Brain microvascular endothelial cell (primary cell): ENCODE measurements at regions not wholly inside any gene's neighbourhood (a gene's known extent, or its start where the extent isn't known, plus 50 kb on each side); places are given as distances from the start of the nearest gene placed in this dataset.

Source experiments
- DNase-seq: peaks from one replicate; pipeline ENCODE4 v3.0.0-alpha.2; 2020
- H3K27ac ChIP-seq: fragments of 250-450 bp; sonication (Bioruptor Pico); 2 replicates; pipeline ENCODE4 v1.5.1; 2020; ENCODE audit warnings: mild to moderate bottlenecking, moderate library complexity
- H3K27me3 ChIP-seq: fragments of 250-450 bp; sonication (Bioruptor Pico); replicated peaks from 2 replicates; pipeline ENCODE4 v1.5.1; 2020; ENCODE audit warnings: mild to moderate bottlenecking
- H3K36me3 ChIP-seq: fragments of 250-450 bp; sonication (Bioruptor Pico); replicated peaks from 2 replicates; pipeline ENCODE4 v1.5.1; 2020; ENCODE audit warnings: mild to moderate bottlenecking
- H3K4me3 ChIP-seq: 2 replicates; pipeline ENCODE4 v1.5.1; 2011; ENCODE audit warnings: low read depth, mild to moderate bottlenecking, control low read depth, low read length, moderate library complexity
- CTCF ChIP-seq: IDR thresholded peaks from 2 replicates; pipeline ENCODE4 v1.5.1; 2011; ENCODE audit warnings: low read depth, mild to moderate bottlenecking, moderate library complexity, low read length, control low read depth, inconsistent platforms; ENCODE audit errors: missing control alignments
- in situ Hi-C: cut with HindIII; loops from 2 replicates; pipeline ENCODE4 v1.10.0; 2017; ENCODE audit warnings: low sequenced_read_pairs, low pct_ligation_motif_present

GRCh38 chr1:96095849-96096612 is 625.6 kb upstream of the PTBP2 start:
- no peak for TF ChIP-seq CTCF
- in situ Hi-C loops = no loop called here
- Histone ChIP-seq H3K27me3 (no peaks in the 10 kb centered on the region), H3K27ac (no peak overlapping the region), H3K36me3 (no peaks in the 10 kb centered on the region), H3K4me3 (no peak overlapping the region)
- DNase-seq = no peak

GRCh38 chr1:96096613-96097321 is 624.8 kb upstream of the PTBP2 start:
- Histone ChIP-seq H3K36me3 (no peaks in the 10 kb centered on the region), H3K27ac (no peak overlapping the region), H3K4me3 (no peak overlapping the region), H3K27me3 (no peaks in the 10 kb centered on the region)
- no peak for DNase-seq
- in situ Hi-C loops = no loop called here
- no peak for TF ChIP-seq CTCF

GRCh38 chr1:96104506-96104905 is 617.1 kb upstream of the PTBP2 start:
- in situ Hi-C loops = no loop called here
- no peak for TF ChIP-seq CTCF
- no peaks in the 10 kb centered on the region for H3K27me3 ChIP-seq
- H3K4me3 ChIP-seq = no peak overlapping the region
- no peaks in the 10 kb centered on the region for H3K36me3 ChIP-seq
- H3K27ac ChIP-seq = no peak overlapping the region
- no peak for DNase-seq

- in situ Hi-C loops = no loop called here
- H3K27me3 ChIP-seq = no peaks in the 10 kb centered on the region
- DNase-seq = no peak
- no peak for TF ChIP-seq CTCF
- H3K36me3 ChIP-seq = no peaks in the 10 kb centered on the region
- H3K4me3 ChIP-seq = no peak overlapping the region
- no peak overlapping the region for H3K27ac ChIP-seq
These were observed 616.7 kb upstream of the PTBP2 start for GRCh38 chr1:96104906-96105305.

GRCh38 chr1:96116731-96117130 is 604.9 kb upstream of the PTBP2 start:
- DNase-seq = peak; percentile 41
- in situ Hi-C loops = no loop called here

More at GRCh38 chr1:96116731-96117130, 604.9 kb upstream of the PTBP2 start:
- Histone ChIP-seq H3K4me3 (no peak overlapping the region), H3K27ac (no peak overlapping the region), H3K27me3 (no peaks in the 10 kb centered on the region), H3K36me3 (no peaks in the 10 kb centered on the region)
- no peak for TF ChIP-seq CTCF
